HEK293 (cell line): ENCODE measurements at regions not wholly inside any gene's neighbourhood (a gene's known extent, or its start where the extent isn't known, plus 50 kb on each side); places are given as distances from the start of the nearest gene placed in this dataset.
A peak's percentile ranks its signal among the peaks of the same experiment; 100 is the strongest.

ENCODE experiments used
- CTCF ChIA-PET: fragments of 350-600 bp; formaldehyde crosslinking; extraction: SDS; loops from one replicate; lab custom pipeline; 2021; ENCODE audit warnings: antibody characterized with exemption; lab: Yijun Ruan, JAX
- POLR2A ChIA-PET: fragments of 300-600 bp; formaldehyde crosslinking; extraction: SDS; loops from one replicate; lab custom pipeline; 2020; ENCODE audit warnings: antibody characterized with exemption, inconsistent platforms; lab: Yijun Ruan, JAX
- H3K27ac ChIP-seq: fragments of 200-500 bp; sonication (Bioruptor generic); 2 replicates; pipeline ENCODE4 v1.5.1; 2014; ENCODE audit warnings: low read depth, low read length, control low read depth, inconsistent platforms; ENCODE audit errors: extremely low read depth
- H3K36me3 ChIP-seq, 2 experiments: fragments of 200-500 bp in 1 of 2; sonication (Bioruptor generic) in 1 of 2; 1 replicate in 1 of 2; 2 replicates in 1 of 2; pipeline ENCODE4 v1.5.1; 2014 to 2017; ENCODE audit warnings: inconsistent platforms in 2 of 2, low read length in 2 of 2; ENCODE audit not compliant: control insufficient read depth in 2 of 2, insufficient read depth in 1 of 2
- H3K4me1 ChIP-seq: fragments of 200-500 bp; sonication (Bioruptor generic); 2 replicates; pipeline ENCODE4 v1.5.1; 2014; ENCODE audit warnings: mild to moderate bottlenecking, low read length, inconsistent platforms; ENCODE audit not compliant: control insufficient read depth, insufficient read depth
- H3K4me3 ChIP-seq: 2 replicates; pipeline ENCODE4 v1.5.1; 2011; ENCODE audit warnings: low read depth, mild to moderate bottlenecking, control low read depth, low read length, moderate library complexity
- H3K9me3 ChIP-seq: fragments of 200-500 bp; sonication (Bioruptor generic); 2 replicates; pipeline ENCODE4 v1.5.1; 2014; ENCODE audit warnings: low read depth, low read length, inconsistent platforms; ENCODE audit not compliant: control insufficient read depth, insufficient read depth
- GLI4 ChIP-seq: fragments of 450-650 bp; formaldehyde crosslinking; IDR thresholded peaks from 2 replicates; pipeline ENCODE4 v1.5.1; 2016; ENCODE audit warnings: missing biosample characterization, missing genetic modification characterization
- GLIS1 ChIP-seq: fragments of 450-650 bp; formaldehyde crosslinking; IDR thresholded peaks from 2 replicates; pipeline ENCODE4 v1.5.1; 2016; ENCODE audit warnings: missing biosample characterization, missing genetic modification characterization
- HOXC10 ChIP-seq: sonication (generic); formaldehyde crosslinking; IDR thresholded peaks from 2 replicates; pipeline ENCODE4 v1.8.1; 2023; ENCODE audit warnings: mild to moderate bottlenecking, missing genetic modification reagents
- HOXD13 ChIP-seq: sonication (generic); formaldehyde crosslinking; IDR thresholded peaks from 2 replicates; pipeline ENCODE4 v1.8.0; 2022; ENCODE audit warnings: missing genetic modification reagents, borderline replicate concordance
- KLF10 ChIP-seq: fragments of 450-650 bp; IDR thresholded peaks from 2 replicates; pipeline ENCODE4 v1.5.1; 2018; ENCODE audit warnings: missing biosample characterization, mild to moderate bottlenecking, missing genetic modification characterization
- KLF7 ChIP-seq: fragments of 450-650 bp; formaldehyde crosslinking; IDR thresholded peaks from 2 replicates; pipeline ENCODE4 v1.5.1; 2016; ENCODE audit warnings: missing biosample characterization, missing genetic modification characterization, borderline replicate concordance
- PRDM1 ChIP-seq: fragments of 450-650 bp; formaldehyde crosslinking; IDR thresholded peaks from 2 replicates; pipeline ENCODE4; 2016; ENCODE audit warnings: missing biosample characterization, missing genetic modification characterization
- SCRT2 ChIP-seq: fragments of 450-650 bp; formaldehyde crosslinking; IDR thresholded peaks from 2 replicates; pipeline ENCODE4 v1.5.1; 2016; ENCODE audit warnings: missing biosample characterization, missing genetic modification characterization
- SETDB1 ChIP-seq: IDR thresholded peaks from one replicate; pipeline ENCODE4 v1.6.1; 2017; ENCODE audit warnings: mild to moderate bottlenecking, low read length, moderate library complexity, mixed read lengths; ENCODE audit not compliant: insufficient read length
- SP3 ChIP-seq: fragments of 450-650 bp; formaldehyde crosslinking; IDR thresholded peaks from 2 replicates; pipeline ENCODE4 v1.5.1; 2016; ENCODE audit warnings: missing biosample characterization, missing genetic modification characterization
- ZBTB1 ChIP-seq: fragments of 450-650 bp; formaldehyde crosslinking; IDR thresholded peaks from 2 replicates; pipeline ENCODE4 v1.5.1; 2016; ENCODE audit warnings: missing biosample characterization, missing genetic modification characterization
- ZBTB8A ChIP-seq: fragments of 450-650 bp; formaldehyde crosslinking; IDR thresholded peaks from 2 replicates; pipeline ENCODE4 v1.5.1; 2016; ENCODE audit warnings: missing biosample characterization, missing genetic modification characterization
- ZEB2 ChIP-seq: fragments of 450-650 bp; formaldehyde crosslinking; IDR thresholded peaks from 2 replicates; pipeline ENCODE4 v1.5.1; 2016; ENCODE audit warnings: missing biosample characterization, missing genetic modification characterization
- ZFP3 ChIP-seq: fragments of 450-650 bp; formaldehyde crosslinking; IDR thresholded peaks from 2 replicates; pipeline ENCODE4 v1.5.1; 2016; ENCODE audit warnings: low read depth, missing biosample characterization, missing genetic modification characterization
- ZNF133 ChIP-seq: fragments of 450-650 bp; formaldehyde crosslinking; IDR thresholded peaks from 2 replicates; pipeline ENCODE4 v1.5.1; 2016; ENCODE audit warnings: missing biosample characterization, missing genetic modification characterization
- ZNF140 ChIP-seq: fragments of 450-650 bp; formaldehyde crosslinking; IDR thresholded peaks from 2 replicates; pipeline ENCODE4 v1.5.1; 2016; ENCODE audit warnings: missing biosample characterization, missing genetic modification characterization
- ZNF19 ChIP-seq: fragments of 450-650 bp; formaldehyde crosslinking; IDR thresholded peaks from 2 replicates; pipeline ENCODE4; 2016; ENCODE audit warnings: missing biosample characterization, missing genetic modification characterization, low read depth
- ZNF223 ChIP-seq: fragments of 450-650 bp; formaldehyde crosslinking; IDR thresholded peaks from 2 replicates; pipeline ENCODE4 v1.5.1; 2016; ENCODE audit warnings: missing biosample characterization, missing genetic modification characterization
- ZNF302 ChIP-seq: fragments of 450-650 bp; formaldehyde crosslinking; IDR thresholded peaks from 2 replicates; pipeline ENCODE4 v1.5.1; 2016; ENCODE audit warnings: missing biosample characterization, missing genetic modification characterization, low read depth
- ZNF350 ChIP-seq: fragments of 450-650 bp; formaldehyde crosslinking; IDR thresholded peaks from 2 replicates; pipeline ENCODE4 v1.5.0; 2017; ENCODE audit warnings: missing biosample characterization, mild to moderate bottlenecking, missing genetic modification characterization
- ZNF354C ChIP-seq: fragments of 450-650 bp; formaldehyde crosslinking; IDR thresholded peaks from 2 replicates; pipeline ENCODE4 v1.5.1; 2016; ENCODE audit warnings: missing biosample characterization, missing genetic modification characterization, low read depth, borderline replicate concordance
- ZNF426 ChIP-seq: fragments of 450-650 bp; formaldehyde crosslinking; IDR thresholded peaks from 2 replicates; pipeline ENCODE4 v1.5.1; 2017; ENCODE audit warnings: missing biosample characterization, missing genetic modification characterization, mild to moderate bottlenecking, inconsistent platforms, moderate library complexity
- ZNF48 ChIP-seq: fragments of 450-650 bp; formaldehyde crosslinking; IDR thresholded peaks from 2 replicates; pipeline ENCODE4 v1.5.1; 2016; ENCODE audit warnings: missing biosample characterization, missing genetic modification characterization
- ZNF510 ChIP-seq: fragments of 450-650 bp; formaldehyde crosslinking; IDR thresholded peaks from 2 replicates; pipeline ENCODE4 v1.5.1; 2018; ENCODE audit warnings: mild to moderate bottlenecking, missing genetic modification characterization, missing biosample characterization; ENCODE audit not compliant: insufficient replicate concordance
- ZNF548 ChIP-seq: fragments of 450-650 bp; formaldehyde crosslinking; IDR thresholded peaks from 2 replicates; pipeline ENCODE4 v1.5.1; 2016; ENCODE audit warnings: missing biosample characterization, missing genetic modification characterization
- ZNF621 ChIP-seq: fragments of 450-650 bp; formaldehyde crosslinking; IDR thresholded peaks from 2 replicates; pipeline ENCODE4 v1.5.1; 2017; ENCODE audit warnings: missing biosample characterization, missing genetic modification characterization
- ZNF654 ChIP-seq: fragments of 450-650 bp; formaldehyde crosslinking; IDR thresholded peaks from 2 replicates; pipeline ENCODE4 v1.5.1; 2016; ENCODE audit warnings: low read depth, missing biosample characterization, missing genetic modification characterization
- ZNF664 ChIP-seq: fragments of 450-650 bp; formaldehyde crosslinking; IDR thresholded peaks from 2 replicates; pipeline ENCODE4 v1.5.1; 2016; ENCODE audit warnings: missing biosample characterization, missing genetic modification characterization
- ZNF670 ChIP-seq: fragments of 450-650 bp; formaldehyde crosslinking; IDR thresholded peaks from 2 replicates; pipeline ENCODE4 v1.5.1; 2016; ENCODE audit warnings: missing biosample characterization, missing genetic modification characterization, low read depth
- ZNF677 ChIP-seq: fragments of 450-650 bp; IDR thresholded peaks from 2 replicates; pipeline ENCODE4 v1.5.0; 2018; ENCODE audit warnings: missing biosample characterization, mild to moderate bottlenecking, missing genetic modification characterization, moderate library complexity
- ZNF747 ChIP-seq: fragments of 450-650 bp; formaldehyde crosslinking; IDR thresholded peaks from 2 replicates; pipeline ENCODE4 v1.5.1; 2016; ENCODE audit warnings: missing biosample characterization, missing genetic modification characterization
- ZNF777 ChIP-seq: fragments of 450-650 bp; formaldehyde crosslinking; IDR thresholded peaks from 2 replicates; pipeline ENCODE4 v1.5.1; 2017; ENCODE audit warnings: missing biosample characterization, missing genetic modification characterization, borderline replicate concordance
- ZNF843 ChIP-seq: fragments of 450-650 bp; formaldehyde crosslinking; IDR thresholded peaks from 2 replicates; pipeline ENCODE4 v1.5.1; 2016; ENCODE audit warnings: missing biosample characterization, missing genetic modification characterization
- TF ChIP-seq, protein P1 (sequence below): fragments of 450-650 bp; formaldehyde crosslinking; IDR thresholded peaks from 2 replicates; pipeline ENCODE4 v1.5.1; 2017; ENCODE audit warnings: missing biosample characterization, missing genetic modification characterization
- TF ChIP-seq, protein P2 (sequence below): fragments of 450-650 bp; formaldehyde crosslinking; IDR thresholded peaks from 2 replicates; pipeline ENCODE4 v1.5.1; 2016; ENCODE audit warnings: missing biosample characterization, missing genetic modification characterization, borderline replicate concordance

DNA sequence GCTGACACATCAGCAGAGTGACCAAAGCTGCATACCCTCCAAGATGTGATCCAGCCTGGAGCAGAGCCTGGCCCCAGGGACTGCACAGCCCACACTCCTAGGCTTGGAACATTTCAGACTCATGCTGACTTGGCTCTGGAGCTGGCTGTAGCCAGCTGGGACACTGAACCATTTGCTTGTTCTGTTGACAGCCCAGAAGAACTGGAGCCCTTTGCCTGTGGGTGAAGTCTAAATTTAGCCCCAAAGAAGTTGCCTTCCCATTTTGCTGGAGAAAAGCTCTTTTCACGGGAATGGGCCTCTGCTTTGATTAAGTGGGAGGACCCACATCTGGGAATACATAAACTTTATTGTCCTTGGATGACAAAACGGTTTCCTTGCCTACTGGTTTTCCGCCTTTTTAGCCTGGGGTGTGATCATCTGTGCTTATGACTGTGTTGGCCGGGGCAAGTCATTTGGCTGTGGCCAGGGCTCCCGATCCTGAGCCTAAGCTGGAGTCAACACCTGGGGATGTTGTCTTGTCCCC is 186.2 kb upstream of the BMPER start (continued):
- no peak for TF ChIP-seq ZFP3 (tag by site-specific recombination)

DNA sequence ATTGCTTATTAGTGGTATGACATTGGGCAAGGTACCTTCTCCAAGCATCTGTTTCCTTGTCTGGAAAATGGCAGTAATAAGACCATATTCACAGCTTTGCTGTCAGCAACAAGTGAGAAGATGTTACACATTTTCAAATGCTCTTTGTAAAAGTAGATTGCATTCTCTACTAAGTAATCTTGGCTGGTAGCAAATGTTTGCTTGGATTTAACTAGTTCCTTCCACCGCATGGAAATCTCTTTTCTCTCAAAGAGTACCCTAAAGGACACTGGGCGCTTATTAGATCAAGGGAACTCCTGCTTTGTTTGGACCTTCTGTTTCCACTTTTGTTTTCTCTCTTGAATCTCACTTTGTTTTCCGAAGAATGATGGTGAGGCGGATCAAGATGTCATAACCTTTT is 185.2 kb upstream of the BMPER start:
- no peaks in the 10 kb centered on the region for H3K36me3 ChIP-seq
- H3K27ac ChIP-seq: no peak overlapping the region; the same call in 1 of the 2 replicates
- POLR2A ChIA-PET: no interaction called here
- no peak overlapping the region for H3K4me3 ChIP-seq
- no peaks in the 10 kb centered on the region for H3K9me3 ChIP-seq
- CTCF ChIA-PET: no interaction called here
- H3K4me1 ChIP-seq: peaks cover 37% of the 10 kb centered on the region
- peak; percentile 95 for TF ChIP-seq SETDB1
- 0 out of 2 replicates have a peak, but pooled peaks have one; percentile 29 for TF ChIP-seq SCRT2 (tag by site-specific recombination)
- no peak for TF ChIP-seq ZEB2 (tag by site-specific recombination)

DNA sequence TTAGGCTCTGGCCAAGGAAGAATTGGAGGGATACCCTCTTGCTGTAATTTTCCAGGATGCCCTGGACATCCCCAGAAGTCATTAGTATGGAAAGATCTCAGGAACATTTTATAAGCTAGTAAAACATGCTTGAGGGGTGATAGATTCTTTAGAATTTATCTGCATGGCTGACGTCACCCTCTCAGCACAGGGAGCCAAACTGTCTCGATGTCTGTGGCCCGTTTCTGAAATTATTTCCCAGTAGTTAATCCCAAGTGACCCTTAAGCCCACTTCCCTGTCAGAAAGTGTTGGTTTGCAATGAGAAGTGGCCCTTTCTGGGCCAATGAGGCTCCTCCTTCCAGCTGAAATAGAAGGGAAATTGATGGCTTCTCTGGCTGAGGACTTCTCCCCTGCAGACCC is 184.5 kb upstream of the BMPER start:
- no peak overlapping the region for H3K4me3 ChIP-seq
- CTCF ChIA-PET: interaction anchor here (0.9 kb wide), 1 partner anchor 292 kb away, joined by 3 read pairs; no protein-coding TSS in a partner anchor
- POLR2A ChIA-PET: no interaction called here
- peaks cover 44% of the 10 kb centered on the region for H3K4me1 ChIP-seq
- no peaks in the 10 kb centered on the region for H3K9me3 ChIP-seq
- H3K36me3 ChIP-seq: no peaks in the 10 kb centered on the region
- peak overlapping the region; percentile 82 for H3K27ac ChIP-seq
- TF ChIP-seq KLF7 (tag by site-specific recombination) (no peak), KLF10 (tag by site-specific recombination) (no peak), ZNF140 (no peak), ZNF133 (no peak), ZNF426 (tag by site-specific recombination) (no peak), ZNF350 (tag by site-specific recombination) (no peak), ZNF621 (tag by site-specific recombination) (no peak), GLIS1 (tag by site-specific recombination) (no peak), ZNF510 (tag by site-specific recombination) (no peak), ZNF548 (no peak), PRDM1 (tag by site-specific recombination) (no peak), HOXD13 (CRISPR knock-in tag) (no peak), ZBTB8A (tag by site-specific recombination) (0 out of 2 replicates have a peak, but pooled peaks have one; percentile 21), ZNF664 (no peak), ZNF747 (tag by site-specific recombination) (no peak), GLI4 (tag by site-specific recombination) (no peak), ZNF843 (tag by site-specific recombination) (no peak), ZNF48 (no peak), ZNF19 (tag by site-specific recombination) (no peak), ZNF654 (tag by site-specific recombination) (no peak), SETDB1 (no peak), ZNF677 (tag by site-specific recombination) (no peak), ZNF777 (tag by site-specific recombination) (no peak), SP3 (tag by site-specific recombination) (no peak), ZNF302 (tag by site-specific recombination) (no peak), HOXC10 (CRISPR knock-in tag) (no peak), ZNF223 (no peak), ZNF354C (tag by site-specific recombination) (no peak), ZNF670 (tag by site-specific recombination) (no peak), ZBTB1 (tag by site-specific recombination) (no peak)
- TF ChIP-seq, protein P1, sequence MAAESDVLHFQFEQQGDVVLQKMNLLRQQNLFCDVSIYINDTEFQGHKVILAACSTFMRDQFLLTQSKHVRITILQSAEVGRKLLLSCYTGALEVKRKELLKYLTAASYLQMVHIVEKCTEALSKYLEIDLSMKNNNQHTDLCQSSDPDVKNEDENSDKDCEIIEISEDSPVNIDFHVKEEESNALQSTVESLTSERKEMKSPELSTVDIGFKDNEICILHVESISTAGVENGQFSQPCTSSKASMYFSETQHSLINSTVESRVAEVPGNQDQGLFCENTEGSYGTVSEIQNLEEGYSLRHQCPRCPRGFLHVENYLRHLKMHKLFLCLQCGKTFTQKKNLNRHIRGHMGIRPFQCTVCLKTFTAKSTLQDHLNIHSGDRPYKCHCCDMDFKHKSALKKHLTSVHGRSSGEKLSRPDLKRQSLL (tag by site-specific recombination): peak; percentile 91
- TF ChIP-seq, protein P2, sequence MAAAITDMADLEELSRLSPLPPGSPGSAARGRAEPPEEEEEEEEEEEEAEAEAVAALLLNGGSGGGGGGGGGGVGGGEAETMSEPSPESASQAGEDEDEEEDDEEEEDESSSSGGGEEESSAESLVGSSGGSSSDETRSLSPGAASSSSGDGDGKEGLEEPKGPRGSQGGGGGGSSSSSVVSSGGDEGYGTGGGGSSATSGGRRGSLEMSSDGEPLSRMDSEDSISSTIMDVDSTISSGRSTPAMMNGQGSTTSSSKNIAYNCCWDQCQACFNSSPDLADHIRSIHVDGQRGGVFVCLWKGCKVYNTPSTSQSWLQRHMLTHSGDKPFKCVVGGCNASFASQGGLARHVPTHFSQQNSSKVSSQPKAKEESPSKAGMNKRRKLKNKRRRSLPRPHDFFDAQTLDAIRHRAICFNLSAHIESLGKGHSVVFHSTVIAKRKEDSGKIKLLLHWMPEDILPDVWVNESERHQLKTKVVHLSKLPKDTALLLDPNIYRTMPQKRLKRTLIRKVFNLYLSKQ (tag by site-specific recombination): no peak
